HG03095 (cell line): ENCODE measurements at regions not wholly inside any gene's neighbourhood (a gene's known extent, or its start where the extent isn't known, plus 50 kb on each side); places are given as distances from the start of the nearest gene placed in this dataset.

ENCODE experiments used
- ATAC-seq: cut with Tn5 transposase; IDR thresholded peaks from one replicate; pipeline ENCODE4 v1.9.1; 2021; ENCODE audit warnings: moderate library complexity; ENCODE audit not compliant: unreplicated experiment

- ATAC-seq = no peak
Measured at GRCh38 chr6:126795161-126795560, 323.3 kb upstream of the RSPO3 start.

GRCh38 chr6:126797981-126798380 is 320.5 kb upstream of the RSPO3 start:
- no peak for ATAC-seq

GRCh38 chr6:126803769-126804168 is 314.7 kb upstream of the RSPO3 start:
- peak; percentile 20 for ATAC-seq

GRCh38 chr6:126804332-126805064 is 314.0 kb upstream of the RSPO3 start:
- ATAC-seq = peak; percentile 88

GRCh38 chr6:126805861-126806260 is 312.6 kb upstream of the RSPO3 start:
- ATAC-seq = no peak

- ATAC-seq = no peak
Measured at GRCh38 chr6:126807876-126808275, 310.6 kb upstream of the RSPO3 start.

- ATAC-seq = no peak
Measured at GRCh38 chr6:126811321-126811720, 307.1 kb upstream of the RSPO3 start.

GRCh38 chr6:126812010-126812409 is 306.5 kb upstream of the RSPO3 start:
- ATAC-seq = no peak

- ATAC-seq = no peak
Measured at GRCh38 chr6:126812651-126813050, 305.8 kb upstream of the RSPO3 start.

- no peak for ATAC-seq
Measured at GRCh38 chr6:126820634-126821033, 297.8 kb upstream of the RSPO3 start.

- ATAC-seq = no peak
Measured at GRCh38 chr6:126821706-126822105, 296.8 kb upstream of the RSPO3 start.

- no peak for ATAC-seq
Measured at GRCh38 chr6:126824226-126824625, 294.2 kb upstream of the RSPO3 start.

- ATAC-seq = no peak
Measured at GRCh38 chr6:126824815-126825214, 293.7 kb upstream of the RSPO3 start.

GRCh38 chr6:126826166-126826714 is 292.2 kb upstream of the RSPO3 start:
- no peak for ATAC-seq

GRCh38 chr6:126831461-126831860 is 287.0 kb upstream of the RSPO3 start:
- no peak for ATAC-seq

- no peak for ATAC-seq
Measured at GRCh38 chr6:126842769-126843168, 275.7 kb upstream of the RSPO3 start.

GRCh38 chr6:126848119-126848518 is 270.4 kb upstream of the RSPO3 start:
- ATAC-seq = no peak

- ATAC-seq = no peak
Measured at GRCh38 chr6:126867641-126868040, 250.8 kb upstream of the RSPO3 start.

GRCh38 chr6:126873351-126873750 is 245.1 kb upstream of the RSPO3 start:
- no peak for ATAC-seq

- no peak for ATAC-seq
Measured at GRCh38 chr6:126873791-126874190, 244.7 kb upstream of the RSPO3 start.

- ATAC-seq = no peak
Measured at GRCh38 chr6:126876446-126876845, 242.0 kb upstream of the RSPO3 start.

- no peak for ATAC-seq
Measured at GRCh38 chr6:126880964-126881363, 237.5 kb upstream of the RSPO3 start.

- no peak for ATAC-seq
Measured at GRCh38 chr6:126886106-126886505, 232.4 kb upstream of the RSPO3 start.
